A549 (cell line): ENCODE measurements at regions not wholly inside any gene's neighbourhood (a gene's known extent, or its start where the extent isn't known, plus 50 kb on each side); places are given as distances from the start of the nearest gene placed in this dataset.

Experiments
- ATAC-seq, 2 experiments: fragments of 200-7000 bp in 1 of 2; fragments of >200 bp in 1 of 2; cut with Nextera tagmentation in 1 of 2; cut with Tn5 transposase in 1 of 2; 3 replicates each; pipeline versions ENCODE4 v1.8.0 to v1.9.1; 2018 to 2020; ENCODE audit warnings: mild to moderate bottlenecking in 1 of 2, moderate library complexity in 1 of 2
- CTCF ChIA-PET: fragments of 300-600 bp; sonication (Branson Sonifier 250); formaldehyde crosslinking; extraction: SDS; loops from one replicate; lab custom pipeline; 2021; ENCODE audit warnings: antibody characterized with exemption, inconsistent platforms; lab: Yijun Ruan, JAX
- POLR2A ChIA-PET: fragments of 350-600 bp; formaldehyde crosslinking; extraction: SDS; loops from one replicate; lab custom pipeline; 2021; ENCODE audit warnings: antibody characterized with exemption, inconsistent platforms; lab: Yijun Ruan, JAX
- DNase-seq, 2 experiments: peaks; one replicate each; pipeline versions ENCODE4 v3.0.0 to v3.0.0-alpha.2; 2011 to 2016; ENCODE audit warnings: low read depth in 1 of 2, low spot score in 1 of 2
- FAIRE-seq: peaks from 2 replicates; lab custom pipeline; 2011; peaks lifted over from hg19 to GRCh38; lab: Jason Lieb, UNC
- H3K27ac ChIP-seq, 2 experiments: fragments of >200 bp; sonication (Bioruptor Twin); formaldehyde crosslinking; 3 replicates each; pipeline ENCODE4 v1.5.1; 2016 to 2017
- H3K4me1 ChIP-seq: fragments of >200 bp; sonication (Bioruptor Twin); formaldehyde crosslinking; 3 replicates; pipeline ENCODE4 v1.6.1; 2016
- H3K4me2 ChIP-seq: fragments of >200 bp; sonication (Bioruptor Twin); formaldehyde crosslinking; 3 replicates; pipeline ENCODE4 v1.6.1; 2016
- H3K4me3 ChIP-seq: fragments of >200 bp; sonication (Bioruptor Twin); formaldehyde crosslinking; 3 replicates; pipeline ENCODE4 v1.5.1; 2016
- H3K9me3 ChIP-seq: fragments of >200 bp; sonication (Bioruptor Twin); formaldehyde crosslinking; 3 replicates; pipeline ENCODE4 v1.6.1; 2016
- CHD4 ChIP-seq: fragments of 200-600 bp; sonication (generic); IDR thresholded peaks from 2 replicates; pipeline ENCODE4 v1.6.1; 2016; ENCODE audit warnings: antibody characterized with exemption, mild to moderate bottlenecking, borderline replicate concordance
- ELK1 ChIP-seq: fragments of 150-350 bp; IDR thresholded peaks from 2 replicates; pipeline ENCODE4 v1.6.1; 2014; ENCODE audit warnings: low read depth, mild to moderate bottlenecking, low read length
- EP300 ChIP-seq, 2 experiments: fragments of >200 bp; sonication (Bioruptor Twin); formaldehyde crosslinking; IDR thresholded peaks; 2 replicates in 1 of 2; 3 replicates in 1 of 2; pipeline ENCODE4 v1.6.1; 2016 to 2017
- ESRRA ChIP-seq: fragments of 150-350 bp; IDR thresholded peaks from 2 replicates; pipeline ENCODE4 v1.6.1; 2014; ENCODE audit warnings: mild to moderate bottlenecking, low read length, borderline replicate concordance
- FOXS1 ChIP-seq: fragments of 250-450 bp; sonication (Bioruptor Pico); IDR thresholded peaks from 2 replicates; pipeline ENCODE4 v1.5.0; 2020; ENCODE audit warnings: mild to moderate bottlenecking, moderate library complexity
- GATA3 ChIP-seq: IDR thresholded peaks from 2 replicates; pipeline ENCODE4 v1.6.1; 2012; ENCODE audit warnings: borderline replicate concordance
- HEYL ChIP-seq: fragments of 250-450 bp; sonication (Bioruptor Pico); IDR thresholded peaks from 2 replicates; pipeline ENCODE4 v1.8.0; 2021; ENCODE audit warnings: mild to moderate bottlenecking, moderate library complexity
- HOXB13 ChIP-seq: fragments of 250-450 bp; sonication (Bioruptor Pico); IDR thresholded peaks from 2 replicates; pipeline ENCODE4 v1.5.0; 2020; ENCODE audit warnings: low read depth, mild to moderate bottlenecking, moderate library complexity
- KDM1A ChIP-seq: fragments of 200-600 bp; sonication (generic); IDR thresholded peaks from 2 replicates; pipeline ENCODE4 v1.6.1; 2016; ENCODE audit warnings: low read depth, mild to moderate bottlenecking
- KDM5A ChIP-seq: fragments of 200-600 bp; sonication (generic); IDR thresholded peaks from 2 replicates; pipeline ENCODE4 v1.6.1; 2016; ENCODE audit warnings: antibody characterized with exemption, mild to moderate bottlenecking
- NFE2L2 ChIP-seq: fragments of 150-350 bp; conservative IDR thresholded peaks from 2 replicates; pipeline ENCODE4 v1.6.1; 2014; ENCODE audit warnings: low read length
- POLR2A ChIP-seq: IDR thresholded peaks from 2 replicates; pipeline ENCODE4 v1.6.1; 2012; ENCODE audit warnings: mild to moderate bottlenecking, low read length
- RCOR1 ChIP-seq: fragments of 150-350 bp; IDR thresholded peaks from 2 replicates; pipeline ENCODE4 v1.6.1; 2014; ENCODE audit warnings: antibody characterized with exemption, low read length, low read depth
- RNF2 ChIP-seq: fragments of 200-600 bp; sonication (generic); IDR thresholded peaks from 2 replicates; pipeline ENCODE4 v1.6.1; 2016; ENCODE audit warnings: low read depth, mild to moderate bottlenecking, antibody characterized with exemption, moderate library complexity, borderline replicate concordance
- TFCP2L1 ChIP-seq: fragments of 250-450 bp; sonication (Bioruptor Pico); IDR thresholded peaks from 2 replicates; pipeline ENCODE4 v1.5.0; 2021; ENCODE audit warnings: mild to moderate bottlenecking
- TP53 ChIP-seq: fragments of 250-450 bp; sonication (Bioruptor Pico); IDR thresholded peaks from 2 replicates; pipeline ENCODE4 v1.5.0; 2021; ENCODE audit warnings: mild to moderate bottlenecking, moderate library complexity
- ZC3H11A ChIP-seq: fragments of 450-650 bp; IDR thresholded peaks from 2 replicates; pipeline ENCODE4 v1.6.1; 2014; ENCODE audit warnings: antibody characterized with exemption, mild to moderate bottlenecking
- ZNF302 ChIP-seq: fragments of 250-450 bp; sonication (Bioruptor Pico); IDR thresholded peaks from 2 replicates; pipeline ENCODE4 v1.9.0; 2021; ENCODE audit warnings: inconsistent platforms, mild to moderate bottlenecking, moderate library complexity
- WGBS: methylation state at CpG from one replicate; pipeline ENCODE4 v1.1.6; 2017; ENCODE audit errors: missing lambda C conversion rate; 5-methylcytosine and 5-hydroxymethylcytosine counted together
- TF ChIP-seq, protein P1 (sequence below): IDR thresholded peaks from 2 replicates; pipeline ENCODE4 v1.6.1; 2012
- TF ChIP-seq, protein P2 (sequence below): fragments of 450-650 bp; IDR thresholded peaks from 2 replicates; pipeline ENCODE4 v1.6.1; 2014; ENCODE audit warnings: antibody characterized with exemption
- TF ChIP-seq, protein P3 (sequence below): fragments of 250-450 bp; sonication (Bioruptor Pico); IDR thresholded peaks from 2 replicates; pipeline ENCODE4 v1.5.0; 2021; ENCODE audit warnings: mild to moderate bottlenecking, moderate library complexity, borderline replicate concordance
- TF ChIP-seq, protein P4 (sequence below): fragments of 200-600 bp; sonication (generic); IDR thresholded peaks from 2 replicates; pipeline ENCODE4 v1.6.1; 2016; ENCODE audit warnings: antibody characterized with exemption, mild to moderate bottlenecking, moderate library complexity

GRCh38 chr1:234866007-234866866 is 256.3 kb upstream of the IRF2BP2 start:
- FAIRE-seq = no peak
- H3K27ac ChIP-seq = peak overlapping the region; percentile 13 to 42; a peak in 4 of 6 replicates
- peak; percentile 35 to 46; a peak in 3 of 6 replicates for ATAC-seq
- ChIA-PET POLR2A (no interaction called here), CTCF (interaction anchor here (1.7 kb wide), 1 partner anchor 218 kb away, joined by 4 read pairs; no protein-coding TSS in a partner anchor)
- DNase-seq = peak; percentile 37 to 50
- H3K4me1 ChIP-seq = peaks cover 18% of the 10 kb centered on the region; the same call in 2 of the 3 replicates
- H3K9me3 ChIP-seq = peaks cover 5% of the 10 kb centered on the region; the same call in 1 of the 3 replicates
- no peak overlapping the region for H3K4me3 ChIP-seq
- 0 out of 3 replicates have a peak overlapping the region, but pooled peaks have one; percentile 10 for H3K4me2 ChIP-seq
- WGBS = 68% methylated on average over 18 of the region's 18 CpGs
- TF ChIP-seq TFCP2L1 (no peak), GATA3 (no peak), ZNF302 (CRISPR knock-in tag) (no peak), TP53 (no peak), RNF2 (no peak), HEYL (CRISPR knock-in tag) (no peak)

GRCh38 chr1:234865171-234866006 is 255.4 kb upstream of the IRF2BP2 start:
- FAIRE-seq = no peak

DNA sequence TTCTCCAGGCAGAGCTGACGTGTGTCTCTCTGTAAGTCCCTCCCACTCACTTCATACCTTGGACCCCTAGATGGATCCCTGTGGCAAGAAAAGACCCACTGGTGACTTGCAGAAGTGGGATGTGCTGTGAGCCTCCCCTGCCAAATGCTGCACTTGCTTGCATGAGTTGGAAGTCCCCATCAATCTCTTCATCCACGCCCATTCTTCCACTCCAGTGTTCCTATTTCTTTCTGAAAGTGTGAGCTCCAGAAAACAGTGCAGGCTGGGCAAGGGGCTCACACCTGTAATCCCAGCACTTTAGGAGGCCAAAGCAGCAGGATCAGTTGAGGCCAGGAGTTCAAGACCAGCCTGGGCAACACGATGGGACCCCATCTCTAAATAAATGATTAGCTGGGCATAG is 254.1 kb upstream of the IRF2BP2 start:
- peak overlapping the region; percentile 36 to 47; a peak in 4 of 6 replicates for H3K27ac ChIP-seq
- H3K4me2 ChIP-seq = no peak overlapping the region
- peaks cover 13% of the 10 kb centered on the region; the same call in 2 of the 3 replicates for H3K4me1 ChIP-seq
- H3K4me3 ChIP-seq = no peak overlapping the region
- POLR2A ChIA-PET = no interaction called here
- DNase-seq = no peak
- CTCF ChIA-PET = interaction anchor here (0.6 to 0.8 kb wide), 4 partner anchors 14 to 52 kb away, joined by 3 to 4 read pairs (median 3); no protein-coding TSS in a partner anchor
- peaks cover 8% of the 10 kb centered on the region; the same call in 1 of the 3 replicates for H3K9me3 ChIP-seq
- 85% methylated on average over 3 of the region's 3 CpGs for WGBS
- FAIRE-seq = no peak
- ATAC-seq = no peak
- no peak for TF ChIP-seq RCOR1
- TF ChIP-seq, protein P1, sequence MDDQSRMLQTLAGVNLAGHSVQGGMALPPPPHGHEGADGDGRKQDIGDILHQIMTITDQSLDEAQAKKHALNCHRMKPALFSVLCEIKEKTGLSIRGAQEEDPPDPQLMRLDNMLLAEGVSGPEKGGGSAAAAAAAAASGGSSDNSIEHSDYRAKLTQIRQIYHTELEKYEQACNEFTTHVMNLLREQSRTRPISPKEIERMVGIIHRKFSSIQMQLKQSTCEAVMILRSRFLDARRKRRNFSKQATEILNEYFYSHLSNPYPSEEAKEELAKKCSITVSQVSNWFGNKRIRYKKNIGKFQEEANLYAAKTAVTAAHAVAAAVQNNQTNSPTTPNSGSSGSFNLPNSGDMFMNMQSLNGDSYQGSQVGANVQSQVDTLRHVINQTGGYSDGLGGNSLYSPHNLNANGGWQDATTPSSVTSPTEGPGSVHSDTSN = no peak
- TF ChIP-seq FOXS1 (CRISPR knock-in tag) = no peak
- TF ChIP-seq HOXB13 (CRISPR knock-in tag) = no peak
- TF ChIP-seq KDM5A = no peak
- TF ChIP-seq POLR2A = no peak
- TF ChIP-seq, protein P2, sequence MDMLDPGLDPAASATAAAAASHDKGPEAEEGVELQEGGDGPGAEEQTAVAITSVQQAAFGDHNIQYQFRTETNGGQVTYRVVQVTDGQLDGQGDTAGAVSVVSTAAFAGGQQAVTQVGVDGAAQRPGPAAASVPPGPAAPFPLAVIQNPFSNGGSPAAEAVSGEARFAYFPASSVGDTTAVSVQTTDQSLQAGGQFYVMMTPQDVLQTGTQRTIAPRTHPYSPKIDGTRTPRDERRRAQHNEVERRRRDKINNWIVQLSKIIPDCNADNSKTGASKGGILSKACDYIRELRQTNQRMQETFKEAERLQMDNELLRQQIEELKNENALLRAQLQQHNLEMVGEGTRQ = no peak
- TF ChIP-seq CHD4 = no peak
- TF ChIP-seq, protein P3, sequence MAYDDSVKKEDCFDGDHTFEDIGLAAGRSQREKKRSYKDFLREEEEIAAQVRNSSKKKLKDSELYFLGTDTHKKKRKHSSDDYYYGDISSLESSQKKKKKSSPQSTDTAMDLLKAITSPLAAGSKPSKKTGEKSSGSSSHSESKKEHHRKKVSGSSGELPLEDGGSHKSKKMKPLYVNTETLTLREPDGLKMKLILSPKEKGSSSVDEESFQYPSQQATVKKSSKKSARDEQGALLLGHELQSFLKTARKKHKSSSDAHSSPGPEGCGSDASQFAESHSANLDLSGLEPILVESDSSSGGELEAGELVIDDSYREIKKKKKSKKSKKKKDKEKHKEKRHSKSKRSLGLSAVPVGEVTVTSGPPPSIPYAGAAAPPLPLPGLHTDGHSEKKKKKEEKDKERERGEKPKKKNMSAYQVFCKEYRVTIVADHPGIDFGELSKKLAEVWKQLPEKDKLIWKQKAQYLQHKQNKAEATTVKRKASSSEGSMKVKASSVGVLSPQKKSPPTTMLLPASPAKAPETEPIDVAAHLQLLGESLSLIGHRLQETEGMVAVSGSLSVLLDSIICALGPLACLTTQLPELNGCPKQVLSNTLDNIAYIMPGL = no peak
- TF ChIP-seq, protein P4, sequence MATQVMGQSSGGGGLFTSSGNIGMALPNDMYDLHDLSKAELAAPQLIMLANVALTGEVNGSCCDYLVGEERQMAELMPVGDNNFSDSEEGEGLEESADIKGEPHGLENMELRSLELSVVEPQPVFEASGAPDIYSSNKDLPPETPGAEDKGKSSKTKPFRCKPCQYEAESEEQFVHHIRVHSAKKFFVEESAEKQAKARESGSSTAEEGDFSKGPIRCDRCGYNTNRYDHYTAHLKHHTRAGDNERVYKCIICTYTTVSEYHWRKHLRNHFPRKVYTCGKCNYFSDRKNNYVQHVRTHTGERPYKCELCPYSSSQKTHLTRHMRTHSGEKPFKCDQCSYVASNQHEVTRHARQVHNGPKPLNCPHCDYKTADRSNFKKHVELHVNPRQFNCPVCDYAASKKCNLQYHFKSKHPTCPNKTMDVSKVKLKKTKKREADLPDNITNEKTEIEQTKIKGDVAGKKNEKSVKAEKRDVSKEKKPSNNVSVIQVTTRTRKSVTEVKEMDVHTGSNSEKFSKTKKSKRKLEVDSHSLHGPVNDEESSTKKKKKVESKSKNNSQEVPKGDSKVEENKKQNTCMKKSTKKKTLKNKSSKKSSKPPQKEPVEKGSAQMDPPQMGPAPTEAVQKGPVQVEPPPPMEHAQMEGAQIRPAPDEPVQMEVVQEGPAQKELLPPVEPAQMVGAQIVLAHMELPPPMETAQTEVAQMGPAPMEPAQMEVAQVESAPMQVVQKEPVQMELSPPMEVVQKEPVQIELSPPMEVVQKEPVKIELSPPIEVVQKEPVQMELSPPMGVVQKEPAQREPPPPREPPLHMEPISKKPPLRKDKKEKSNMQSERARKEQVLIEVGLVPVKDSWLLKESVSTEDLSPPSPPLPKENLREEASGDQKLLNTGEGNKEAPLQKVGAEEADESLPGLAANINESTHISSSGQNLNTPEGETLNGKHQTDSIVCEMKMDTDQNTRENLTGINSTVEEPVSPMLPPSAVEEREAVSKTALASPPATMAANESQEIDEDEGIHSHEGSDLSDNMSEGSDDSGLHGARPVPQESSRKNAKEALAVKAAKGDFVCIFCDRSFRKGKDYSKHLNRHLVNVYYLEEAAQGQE = no peak

More at GRCh38 chr1:234865171-234866006, 255.4 kb upstream of the IRF2BP2 start:
- H3K27ac ChIP-seq = peak overlapping the region in 1 of 2 experiments; percentile 6; a peak in 2 of 6 replicates
- TF ChIP-seq FOXS1 (CRISPR knock-in tag) (no peak), ZC3H11A (no peak), NFE2L2 (no peak), EP300 (IDR thresholded peaks at IDR 0.05) (no peak), GATA3 (no peak), ELK1 (no peak), ESRRA (no peak), ZNF302 (CRISPR knock-in tag) (no peak), KDM1A (no peak)
- no peak for DNase-seq
- ChIA-PET CTCF (no interaction called here), POLR2A (no interaction called here)
- no peak overlapping the region for H3K4me3 ChIP-seq
- no peak overlapping the region for H3K4me2 ChIP-seq
- 91% methylated on average over 6 of the region's 7 CpGs for WGBS
- H3K9me3 ChIP-seq = peaks cover 8% of the 10 kb centered on the region; the same call in 1 of the 3 replicates
- peaks cover 18% of the 10 kb centered on the region; the same call in 2 of the 3 replicates for H3K4me1 ChIP-seq
- no peak for ATAC-seq
